ENCODE measurements at regions not wholly inside any gene's neighbourhood (a gene's known extent, or its start where the extent isn't known, plus 50 kb on each side); places are given as distances from the start of the nearest gene placed in this dataset.

- TF ChIP-seq CTCF (IDR thresholded peaks at IDR 0.05 in 4 of 5, conservative IDR thresholded peaks at IDR 0.05 in 1 of 5), result no peak
- no peak for TF ChIP-seq POLR2A (IDR thresholded peaks at IDR 0.05)
- Histone ChIP-seq H3K27ac (no peak overlapping the region), H3K27me3 (no peaks in the 10 kb centered on the region), H3K9me3 (no peaks in the 10 kb centered on the region), H3K4me1 (peaks cover 9 to 11% of the 10 kb centered on the region in 2 donors), H3K36me3 (no peaks in the 10 kb centered on the region), H3K4me3 (no peak overlapping the region)
- intact Hi-C loops (cut with DNase I; ENCODE audit: low total_unique reads), result no loop called here
- DNase-seq, result no peak
- in situ Hi-C loops (cut with MboI; ENCODE audit: low sequenced_read_pairs in 4 of 4), result no loop called here
- no peak for ATAC-seq
Measured at GRCh38 chr10:78539247-78539766, 505.6 kb downstream of the RPS24 start.

- in situ Hi-C loops (cut with MboI; ENCODE audit: low sequenced_read_pairs in 4 of 4), result no loop called here
- no peaks in the 10 kb centered on the region for H3K27me3 ChIP-seq
- H3K4me1 ChIP-seq, result peaks cover 13 to 14% of the 10 kb centered on the region in 2 donors
- H3K9me3 ChIP-seq, result no peaks in the 10 kb centered on the region
- H3K27ac ChIP-seq, result no peak overlapping the region
- intact Hi-C loops (cut with DNase I; ENCODE audit: low total_unique reads), result no loop called here
- ATAC-seq (no peak), DNase-seq (no peak)
- TF ChIP-seq POLR2A (IDR thresholded peaks at IDR 0.05) (no peak), CTCF (IDR thresholded peaks at IDR 0.05 in 4 of 5, conservative IDR thresholded peaks at IDR 0.05 in 1 of 5) (no peak)
- no peak overlapping the region for H3K4me3 ChIP-seq
- H3K36me3 ChIP-seq, result no peaks in the 10 kb centered on the region
Measured at GRCh38 chr10:78540355-78541076, 506.9 kb downstream of the RPS24 start.

- in situ Hi-C loops (cut with MboI; ENCODE audit: low sequenced_read_pairs in 4 of 4) (no loop called here), intact Hi-C loops (cut with DNase I; ENCODE audit: low total_unique reads) (no loop called here)
- H3K9me3 ChIP-seq, result no peaks in the 10 kb centered on the region
- no peak overlapping the region for H3K4me3 ChIP-seq
- DNase-seq (no peak), ATAC-seq (no peak)
- no peak overlapping the region for H3K27ac ChIP-seq
- TF ChIP-seq POLR2A (IDR thresholded peaks at IDR 0.05) (no peak), CTCF (IDR thresholded peaks at IDR 0.05 in 4 of 5, conservative IDR thresholded peaks at IDR 0.05 in 1 of 5) (no peak)
- peaks cover 13 to 14% of the 10 kb centered on the region in 2 donors for H3K4me1 ChIP-seq
- H3K36me3 ChIP-seq, result no peaks in the 10 kb centered on the region
- H3K27me3 ChIP-seq, result no peaks in the 10 kb centered on the region
Measured at GRCh38 chr10:78541481-78542140, 507.9 kb downstream of the RPS24 start.

- no peak overlapping the region for H3K4me3 ChIP-seq
- peaks cover 13 to 14% of the 10 kb centered on the region in 2 donors for H3K4me1 ChIP-seq
- no peaks in the 10 kb centered on the region for H3K27me3 ChIP-seq
- no peaks in the 10 kb centered on the region for H3K9me3 ChIP-seq
- H3K27ac ChIP-seq, result peak overlapping the region in 1 of 4 donors; percentile 47
- in situ Hi-C loops (cut with MboI; ENCODE audit: low sequenced_read_pairs in 4 of 4) (no loop called here), intact Hi-C loops (cut with DNase I; ENCODE audit: low total_unique reads) (no loop called here)
- no peak for ATAC-seq
- DNase-seq, result no peak
- TF ChIP-seq CTCF (IDR thresholded peaks at IDR 0.05 in 4 of 5, conservative IDR thresholded peaks at IDR 0.05 in 1 of 5) (no peak), POLR2A (IDR thresholded peaks at IDR 0.05) (no peak)
- H3K36me3 ChIP-seq, result no peaks in the 10 kb centered on the region
Measured at GRCh38 chr10:78542141-78542489, 508.5 kb downstream of the RPS24 start.

Measured in gastrocnemius medialis (tissue), 4 donors.